ENCODE measurements at regions not wholly inside any gene's neighbourhood (a gene's known extent, or its start where the extent isn't known, plus 50 kb on each side); places are given as distances from the start of the nearest gene placed in this dataset.

GRCh38 chr20:48015943-48016723, 230.9 kb upstream of the SULF2 start:
- no peak overlapping the region for H3K27ac ChIP-seq (ENCODE audit: low read length)
- H3K4me1 ChIP-seq (ENCODE audit: low read length), result no peaks in the 10 kb centered on the region
- H2AFZ ChIP-seq (ENCODE audit: low read depth, low read length), result no peak overlapping the region
- peaks cover 4% of the 10 kb centered on the region; the same call in 1 of the 2 replicates for H3K9me3 ChIP-seq (ENCODE audit: insufficient read depth, low read length)
- peaks cover 55% of the 10 kb centered on the region for H3K27me3 ChIP-seq (ENCODE audit: low read depth, low read length)
- H3K36me3 ChIP-seq (replicated peaks; ENCODE audit: low read depth, low read length), result no peaks in the 10 kb centered on the region
- H3K9ac ChIP-seq (ENCODE audit: low read length), result no peak overlapping the region
- H4K20me1 ChIP-seq (ENCODE audit: insufficient read depth, low read length), result no peaks in the 10 kb centered on the region
- TF ChIP-seq EZH2phosphoT487 (IDR thresholded peaks at IDR 0.05; ENCODE audit: low read depth), result no peak
- no peak for TF ChIP-seq CTCF (IDR thresholded peaks at IDR 0.05; ENCODE audit: low read depth, low read length)
- H3K79me2 ChIP-seq (ENCODE audit: low read length), result no peaks in the 10 kb centered on the region
- no peak overlapping the region for H3K4me3 ChIP-seq (ENCODE audit: low read length)
- H3K4me2 ChIP-seq (ENCODE audit: low read length), result no peak overlapping the region

GRCh38 chr20:48015141-48015910, 230.0 kb upstream of the SULF2 start:
- no peaks in the 10 kb centered on the region for H4K20me1 ChIP-seq (ENCODE audit: insufficient read depth, low read length)
- H3K27ac ChIP-seq (ENCODE audit: low read length), result no peak overlapping the region
- H3K4me2 ChIP-seq (ENCODE audit: low read length), result no peak overlapping the region

GRCh38 chr20:48012401-48012974, 227.2 kb upstream of the SULF2 start:
- H3K9me3 ChIP-seq (ENCODE audit: insufficient read depth, low read length), result peaks cover 4% of the 10 kb centered on the region; the same call in 1 of the 2 replicates
- TF ChIP-seq CTCF (IDR thresholded peaks at IDR 0.05; ENCODE audit: low read depth, low read length) (no peak), EZH2phosphoT487 (IDR thresholded peaks at IDR 0.05; ENCODE audit: low read depth) (no peak)
- H3K36me3 ChIP-seq (replicated peaks; ENCODE audit: low read depth, low read length), result no peaks in the 10 kb centered on the region
- no peak overlapping the region for H3K4me2 ChIP-seq (ENCODE audit: low read length)
- H2AFZ ChIP-seq (ENCODE audit: low read depth, low read length), result no peak overlapping the region
- no peaks in the 10 kb centered on the region for H3K4me1 ChIP-seq (ENCODE audit: low read length)
- H3K4me3 ChIP-seq (ENCODE audit: low read length), result no peak overlapping the region
- no peaks in the 10 kb centered on the region for H4K20me1 ChIP-seq (ENCODE audit: insufficient read depth, low read length)
- no peak overlapping the region for H3K27ac ChIP-seq (ENCODE audit: low read length)
- H3K27me3 ChIP-seq (ENCODE audit: low read depth, low read length), result peaks cover 56% of the 10 kb centered on the region
- H3K79me2 ChIP-seq (ENCODE audit: low read length), result no peaks in the 10 kb centered on the region
- H3K9ac ChIP-seq (ENCODE audit: low read length), result no peak overlapping the region

More at GRCh38 chr20:48015141-48015910, 230.0 kb upstream of the SULF2 start:
- no peaks in the 10 kb centered on the region for H3K36me3 ChIP-seq (replicated peaks; ENCODE audit: low read depth, low read length)
- H3K9ac ChIP-seq (ENCODE audit: low read length), result no peak overlapping the region
- H3K4me3 ChIP-seq (ENCODE audit: low read length), result no peak overlapping the region
- H3K9me3 ChIP-seq (ENCODE audit: insufficient read depth, low read length), result peaks cover 4% of the 10 kb centered on the region; the same call in 1 of the 2 replicates
- no peak overlapping the region for H2AFZ ChIP-seq (ENCODE audit: low read depth, low read length)
- TF ChIP-seq CTCF (IDR thresholded peaks at IDR 0.05; ENCODE audit: low read depth, low read length) (no peak), EZH2phosphoT487 (IDR thresholded peaks at IDR 0.05; ENCODE audit: low read depth) (no peak)
- no peaks in the 10 kb centered on the region for H3K4me1 ChIP-seq (ENCODE audit: low read length)
- no peaks in the 10 kb centered on the region for H3K79me2 ChIP-seq (ENCODE audit: low read length)
- H3K27me3 ChIP-seq (ENCODE audit: low read depth, low read length), result peaks cover 58% of the 10 kb centered on the region

- no peaks in the 10 kb centered on the region for H4K20me1 ChIP-seq (ENCODE audit: insufficient read depth, low read length)
- H2AFZ ChIP-seq (ENCODE audit: low read depth, low read length), result no peak overlapping the region
- H3K4me1 ChIP-seq (ENCODE audit: low read length), result peaks cover 3% of the 10 kb centered on the region
- no peaks in the 10 kb centered on the region for H3K79me2 ChIP-seq (ENCODE audit: low read length)
- H3K9me3 ChIP-seq (ENCODE audit: insufficient read depth, low read length), result peaks cover 4% of the 10 kb centered on the region; the same call in 1 of the 2 replicates
- H3K4me3 ChIP-seq (ENCODE audit: low read length), result no peak overlapping the region
- no peaks in the 10 kb centered on the region for H3K36me3 ChIP-seq (replicated peaks; ENCODE audit: low read depth, low read length)
- TF ChIP-seq CTCF (IDR thresholded peaks at IDR 0.05; ENCODE audit: low read depth, low read length) (no peak), EZH2phosphoT487 (IDR thresholded peaks at IDR 0.05; ENCODE audit: low read depth) (no peak)
- no peak overlapping the region for H3K9ac ChIP-seq (ENCODE audit: low read length)
- no peak overlapping the region for H3K4me2 ChIP-seq (ENCODE audit: low read length)
- H3K27me3 ChIP-seq (ENCODE audit: low read depth, low read length), result peaks cover 51% of the 10 kb centered on the region
- H3K27ac ChIP-seq (ENCODE audit: low read length), result no peak overlapping the region
Measured at GRCh38 chr20:48011025-48011424, 225.7 kb upstream of the SULF2 start.
